NB4 (cell line): ENCODE measurements at regions not wholly inside any gene's neighbourhood (a gene's known extent, or its start where the extent isn't known, plus 50 kb on each side); places are given as distances from the start of the nearest gene placed in this dataset.

Experiments
- CTCF ChIP-seq: IDR thresholded peaks from one replicate; pipeline ENCODE4 v1.5.1; 2012; ENCODE audit warnings: low read depth, low read length
- MYC ChIP-seq: IDR thresholded peaks from 2 replicates; pipeline ENCODE4 v1.6.1; 2011; ENCODE audit warnings: low read depth, low read length
- POLR2A ChIP-seq: IDR thresholded peaks from 2 replicates; pipeline ENCODE4 v1.6.1; 2011; ENCODE audit warnings: mild to moderate bottlenecking; ENCODE audit not compliant: insufficient read length; ENCODE audit errors: extremely low read depth

DNA sequence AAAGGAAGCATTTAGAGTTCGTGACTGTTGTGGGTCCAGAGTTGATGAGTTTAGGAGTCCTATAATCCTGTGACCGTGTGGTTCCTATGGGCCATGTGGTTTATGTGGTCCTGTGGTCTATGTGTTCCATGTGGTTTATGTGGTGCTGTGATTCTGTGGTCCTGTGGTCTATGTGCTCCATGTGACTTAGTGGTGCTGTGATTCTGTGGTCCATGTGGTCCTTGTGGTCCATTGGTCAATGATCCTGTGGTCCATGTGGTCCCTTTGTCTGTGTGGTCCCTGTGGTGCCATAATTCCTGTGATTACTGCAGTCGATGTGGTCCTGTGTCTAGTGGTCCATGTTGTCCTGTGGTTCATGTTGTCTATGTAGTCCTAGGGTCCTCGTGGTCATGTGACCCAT is 167.3 kb downstream of the TMEM18 start:
- TF ChIP-seq POLR2A (no peak), MYC (no peak), CTCF (no peak)
